HEK293 (cell line): ENCODE measurements at regions not wholly inside any gene's neighbourhood (a gene's known extent, or its start where the extent isn't known, plus 50 kb on each side); places are given as distances from the start of the nearest gene placed in this dataset.

ENCODE experiments used
- BCL11B ChIP-seq: fragments of 450-650 bp; formaldehyde crosslinking; IDR thresholded peaks from 2 replicates; pipeline ENCODE4 v1.5.1; 2016; ENCODE audit warnings: low read depth, missing biosample characterization, missing genetic modification characterization
- KLF9 ChIP-seq: fragments of 450-650 bp; formaldehyde crosslinking; IDR thresholded peaks from 2 replicates; pipeline ENCODE4 v1.5.1; 2016; ENCODE audit warnings: missing biosample characterization, missing genetic modification characterization, low read depth
- MZF1 ChIP-seq: fragments of 450-650 bp; formaldehyde crosslinking; IDR thresholded peaks from 2 replicates; pipeline ENCODE4 v1.5.1; 2017; ENCODE audit warnings: missing biosample characterization, missing genetic modification characterization, borderline replicate concordance
- SETDB1 ChIP-seq: IDR thresholded peaks from one replicate; pipeline ENCODE4 v1.6.1; 2017; ENCODE audit warnings: mild to moderate bottlenecking, low read length, moderate library complexity, mixed read lengths; ENCODE audit not compliant: insufficient read length
- YY1 ChIP-seq: fragments of 450-650 bp; formaldehyde crosslinking; IDR thresholded peaks from 2 replicates; pipeline ENCODE4 v1.5.1; 2018; ENCODE audit warnings: missing biosample characterization, missing genetic modification characterization
- ZNF132 ChIP-seq: fragments of 450-650 bp; formaldehyde crosslinking; IDR thresholded peaks from 2 replicates; pipeline ENCODE4 v1.5.1; 2017; ENCODE audit warnings: missing biosample characterization, missing genetic modification characterization, borderline replicate concordance
- ZNF138 ChIP-seq: fragments of 450-650 bp; formaldehyde crosslinking; IDR thresholded peaks from 2 replicates; pipeline ENCODE4 v1.5.1; 2016; ENCODE audit warnings: missing biosample characterization, missing genetic modification characterization, borderline replicate concordance
- ZNF24 ChIP-seq: fragments of 450-650 bp; formaldehyde crosslinking; IDR thresholded peaks from 2 replicates; pipeline ENCODE4 v1.5.1; 2016; ENCODE audit warnings: missing biosample characterization, missing genetic modification characterization
- ZNF274 ChIP-seq, 2 experiments: fragments of 200-500 bp in 1 of 2; fragments of 450-650 bp in 1 of 2; sonication (Bioruptor generic) in 1 of 2; formaldehyde crosslinking in 1 of 2; IDR thresholded peaks; 2 replicates each; pipeline versions ENCODE4 v1.5.1 to v1.6.1; 2014 to 2016; ENCODE audit warnings: borderline replicate concordance in 1 of 2, inconsistent platforms in 1 of 2, low read length in 1 of 2, missing biosample characterization in 1 of 2, missing genetic modification characterization in 1 of 2
- ZNF311 ChIP-seq: fragments of 450-650 bp; formaldehyde crosslinking; IDR thresholded peaks from 2 replicates; pipeline ENCODE4 v1.5.1; 2017; ENCODE audit warnings: missing biosample characterization, missing genetic modification characterization, borderline replicate concordance
- TF ChIP-seq, protein P1 (sequence below): fragments of 450-650 bp; formaldehyde crosslinking; IDR thresholded peaks from 2 replicates; pipeline ENCODE4 v1.5.1; 2016; ENCODE audit warnings: missing biosample characterization, missing genetic modification characterization
- TF ChIP-seq, protein P2 (sequence below): fragments of 450-650 bp; formaldehyde crosslinking; IDR thresholded peaks from 2 replicates; pipeline ENCODE4 v1.5.1; 2016; ENCODE audit warnings: missing biosample characterization, missing genetic modification characterization

DNA sequence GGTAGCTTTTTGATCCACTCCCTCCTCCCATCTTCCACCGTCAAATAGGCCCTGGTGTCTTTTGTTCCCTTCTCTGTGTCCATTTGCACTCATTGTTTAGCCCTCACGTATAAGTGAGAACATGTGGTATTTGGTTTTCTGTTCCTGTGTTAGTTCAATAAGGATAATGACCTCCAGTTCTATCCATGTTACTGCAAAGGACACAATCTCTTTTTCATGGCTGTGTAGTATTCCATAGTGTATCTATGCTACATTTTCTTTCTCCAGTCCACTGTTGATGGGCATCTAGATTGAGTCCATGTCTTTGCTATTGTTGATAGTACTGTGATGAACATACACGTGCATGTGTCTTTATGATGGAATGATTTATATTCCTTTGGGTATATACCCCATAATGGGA is 136.0 kb upstream of the USP29 start:
- TF ChIP-seq YY1 (tag by site-specific recombination) (no peak), ZNF274 (IDR thresholded peaks at IDR 0.05; ENCODE audit: low read length) (no peak), ZNF274 (tag by site-specific recombination; IDR thresholded peaks at IDR 0.05; ENCODE audit: borderline replicate concordance) (no peak), SETDB1 (no peak), ZNF138 (tag by site-specific recombination) (no peak), ZNF24 (tag by site-specific recombination) (no peak), KLF9 (no peak), BCL11B (tag by site-specific recombination) (no peak), MZF1 (tag by site-specific recombination) (no peak), ZNF132 (no peak), ZNF311 (no peak)
- TF ChIP-seq, protein P1, sequence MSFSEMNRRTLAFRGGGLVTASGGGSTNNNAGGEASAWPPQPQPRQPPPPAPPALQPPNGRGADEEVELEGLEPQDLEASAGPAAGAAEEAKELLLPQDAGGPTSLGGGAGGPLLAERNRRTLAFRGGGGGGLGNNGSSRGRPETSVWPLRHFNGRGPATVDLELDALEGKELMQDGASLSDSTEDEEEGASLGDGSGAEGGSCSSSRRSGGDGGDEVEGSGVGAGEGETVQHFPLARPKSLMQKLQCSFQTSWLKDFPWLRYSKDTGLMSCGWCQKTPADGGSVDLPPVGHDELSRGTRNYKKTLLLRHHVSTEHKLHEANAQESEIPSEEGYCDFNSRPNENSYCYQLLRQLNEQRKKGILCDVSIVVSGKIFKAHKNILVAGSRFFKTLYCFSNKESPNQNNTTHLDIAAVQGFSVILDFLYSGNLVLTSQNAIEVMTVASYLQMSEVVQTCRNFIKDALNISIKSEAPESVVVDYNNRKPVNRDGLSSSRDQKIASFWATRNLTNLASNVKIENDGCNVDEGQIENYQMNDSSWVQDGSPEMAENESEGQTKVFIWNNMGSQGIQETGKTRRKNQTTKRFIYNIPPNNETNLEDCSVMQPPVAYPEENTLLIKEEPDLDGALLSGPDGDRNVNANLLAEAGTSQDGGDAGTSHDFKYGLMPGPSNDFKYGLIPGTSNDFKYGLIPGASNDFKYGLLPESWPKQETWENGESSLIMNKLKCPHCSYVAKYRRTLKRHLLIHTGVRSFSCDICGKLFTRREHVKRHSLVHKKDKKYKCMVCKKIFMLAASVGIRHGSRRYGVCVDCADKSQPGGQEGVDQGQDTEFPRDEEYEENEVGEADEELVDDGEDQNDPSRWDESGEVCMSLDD (tag by site-specific recombination): no peak
- TF ChIP-seq, protein P2, sequence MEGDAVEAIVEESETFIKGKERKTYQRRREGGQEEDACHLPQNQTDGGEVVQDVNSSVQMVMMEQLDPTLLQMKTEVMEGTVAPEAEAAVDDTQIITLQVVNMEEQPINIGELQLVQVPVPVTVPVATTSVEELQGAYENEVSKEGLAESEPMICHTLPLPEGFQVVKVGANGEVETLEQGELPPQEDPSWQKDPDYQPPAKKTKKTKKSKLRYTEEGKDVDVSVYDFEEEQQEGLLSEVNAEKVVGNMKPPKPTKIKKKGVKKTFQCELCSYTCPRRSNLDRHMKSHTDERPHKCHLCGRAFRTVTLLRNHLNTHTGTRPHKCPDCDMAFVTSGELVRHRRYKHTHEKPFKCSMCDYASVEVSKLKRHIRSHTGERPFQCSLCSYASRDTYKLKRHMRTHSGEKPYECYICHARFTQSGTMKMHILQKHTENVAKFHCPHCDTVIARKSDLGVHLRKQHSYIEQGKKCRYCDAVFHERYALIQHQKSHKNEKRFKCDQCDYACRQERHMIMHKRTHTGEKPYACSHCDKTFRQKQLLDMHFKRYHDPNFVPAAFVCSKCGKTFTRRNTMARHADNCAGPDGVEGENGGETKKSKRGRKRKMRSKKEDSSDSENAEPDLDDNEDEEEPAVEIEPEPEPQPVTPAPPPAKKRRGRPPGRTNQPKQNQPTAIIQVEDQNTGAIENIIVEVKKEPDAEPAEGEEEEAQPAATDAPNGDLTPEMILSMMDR (tag by site-specific recombination): no peak
